ENCODE measurements at regions not wholly inside any gene's neighbourhood (a gene's known extent, or its start where the extent isn't known, plus 50 kb on each side); places are given as distances from the start of the nearest gene placed in this dataset.
"Not testable (repeated sequence)": the region's sequence is repeated elsewhere in the genome, so short reads cannot be mapped to it uniquely, and the experiment has no call there.

DNA sequence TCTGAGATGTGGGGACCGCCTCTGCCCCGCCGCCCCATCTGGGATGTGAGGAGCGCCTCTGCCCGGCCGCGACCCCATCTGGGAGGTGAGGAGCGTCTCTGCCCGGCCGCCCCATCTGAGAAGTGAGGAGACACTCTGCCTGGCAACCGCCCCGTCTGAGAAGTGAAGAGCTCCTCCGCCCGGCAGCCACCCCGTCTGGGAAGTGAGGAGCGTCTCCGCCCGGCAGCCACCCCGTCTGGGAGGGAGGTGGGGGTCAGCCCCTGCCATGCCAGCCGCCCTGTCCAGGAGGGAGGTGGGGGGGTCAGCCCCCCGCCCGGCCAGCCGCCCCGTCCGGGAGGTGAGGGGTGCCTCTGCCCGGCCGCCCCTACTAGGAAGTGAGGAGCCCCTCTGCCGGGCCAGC, 102.2 kb downstream of the ID4 start:
- H3K4me1 Mint-ChIP-seq (ENCODE audit: low read depth); H3K27me3 Mint-ChIP-seq (ENCODE audit: low read depth); H3K27ac Mint-ChIP-seq; H3K36me3 Mint-ChIP-seq (ENCODE audit: low read depth); H3K9me3 Mint-ChIP-seq; H3K4me3 Mint-ChIP-seq: not testable (repeated sequence)

DNA sequence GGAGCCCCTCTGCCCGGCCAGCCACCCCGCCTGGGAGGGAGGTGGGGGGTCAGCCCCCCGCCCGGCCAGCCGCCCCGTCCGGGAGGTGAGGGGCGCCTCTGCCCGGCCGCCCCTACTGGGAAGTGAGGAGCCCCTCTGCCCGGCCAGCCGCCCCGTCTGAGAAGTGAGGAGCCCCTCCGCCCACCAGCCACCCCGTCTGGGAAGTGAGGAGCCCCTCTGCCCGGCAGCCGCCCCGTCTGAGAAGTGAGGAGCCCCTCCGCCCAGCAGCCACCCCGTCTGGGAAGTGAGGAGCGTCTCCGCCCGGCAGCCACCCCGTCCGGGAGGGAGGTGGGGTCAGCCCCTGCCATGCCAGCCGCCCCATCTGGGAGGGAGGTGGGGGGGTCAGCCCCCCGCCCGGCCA, 102.8 kb downstream of the ID4 start:
- H3K9me3 Mint-ChIP-seq; H3K4me1 Mint-ChIP-seq (ENCODE audit: low read depth): not testable (repeated sequence)

DNA sequence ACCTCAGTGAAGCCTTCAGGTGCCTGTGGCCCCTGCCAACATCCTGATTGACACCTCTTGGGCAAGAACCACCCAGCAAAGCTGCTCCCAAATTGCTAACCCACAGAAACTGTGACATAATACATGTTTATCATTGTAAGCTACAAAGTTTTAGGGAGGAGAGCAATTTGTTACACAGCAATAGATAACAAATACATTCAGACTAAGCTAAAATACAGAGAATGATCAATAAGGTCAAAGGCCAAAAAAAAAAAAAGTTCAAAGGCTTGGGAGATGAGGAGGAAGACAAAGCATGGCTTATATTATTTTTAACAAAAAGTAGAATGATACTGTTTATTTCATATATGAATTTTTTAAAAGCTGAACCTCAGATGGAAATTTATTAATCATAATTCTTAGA, 105.9 kb downstream of the ID4 start:
- H3K4me3 Mint-ChIP-seq = no peak overlapping the region
- no peaks in the 10 kb centered on the region for H3K36me3 Mint-ChIP-seq (ENCODE audit: low read depth)
- H3K4me1 Mint-ChIP-seq (ENCODE audit: low read depth) = no peaks in the 10 kb centered on the region
- H3K27ac Mint-ChIP-seq = no peak overlapping the region
- H3K27me3 Mint-ChIP-seq (ENCODE audit: low read depth) = no peaks in the 10 kb centered on the region
- H3K9me3 Mint-ChIP-seq = no peaks in the 10 kb centered on the region

More for the DNA sequence above, 102.8 kb downstream of the ID4 start:
- not testable (repeated sequence) for H3K4me3 Mint-ChIP-seq; H3K27me3 Mint-ChIP-seq (ENCODE audit: low read depth); H3K27ac Mint-ChIP-seq; H3K36me3 Mint-ChIP-seq (ENCODE audit: low read depth)

DNA sequence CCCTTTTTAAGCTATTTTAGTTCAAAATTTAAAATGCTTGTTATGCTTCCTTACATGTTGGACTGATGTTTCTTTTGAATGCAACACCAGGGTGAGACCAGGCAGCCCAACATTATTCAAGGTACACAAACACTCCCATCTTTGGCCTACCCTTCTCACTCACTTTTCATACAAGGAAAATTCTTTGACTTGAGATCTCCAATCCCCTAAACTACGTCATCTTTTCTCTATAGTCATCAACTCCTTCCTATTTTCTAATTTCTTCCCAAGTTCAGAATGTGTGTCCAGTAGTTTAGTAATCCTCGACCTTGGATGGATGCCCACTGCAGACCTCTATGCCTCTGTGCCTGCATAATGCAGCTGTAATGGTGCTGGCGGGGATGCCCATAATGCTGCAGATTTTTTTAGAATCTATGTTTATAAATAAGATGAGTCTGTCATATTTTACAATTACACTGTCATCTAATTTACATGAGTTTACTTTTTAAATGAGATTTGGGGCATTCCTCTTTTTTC, 108.7 kb downstream of the ID4 start:
- Mint-ChIP-seq H3K27me3 (ENCODE audit: low read depth) (no peaks in the 10 kb centered on the region), H3K9me3 (no peaks in the 10 kb centered on the region), H3K27ac (no peak overlapping the region), H3K4me3 (no peak overlapping the region), H3K4me1 (ENCODE audit: low read depth) (no peaks in the 10 kb centered on the region), H3K36me3 (ENCODE audit: low read depth) (no peaks in the 10 kb centered on the region)

DNA sequence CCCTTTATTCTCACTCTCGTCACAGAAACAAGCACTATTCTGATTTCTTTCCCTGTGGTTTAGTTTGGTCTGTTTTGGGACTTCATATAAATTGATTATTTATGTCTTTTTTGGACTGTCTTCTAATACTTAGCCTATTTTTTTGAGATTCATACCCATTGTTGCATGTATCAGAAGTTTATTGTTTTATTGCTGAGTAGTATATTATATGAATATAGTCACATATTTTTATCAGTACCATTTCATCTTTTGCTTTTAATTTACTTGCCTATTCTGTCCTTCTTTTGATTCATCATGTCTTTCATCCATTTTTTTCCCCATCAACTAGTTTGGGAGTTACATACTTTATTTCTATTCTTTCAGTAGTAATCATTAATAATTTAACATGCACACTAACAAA, 112.0 kb downstream of the ID4 start:
- H3K4me1 Mint-ChIP-seq (ENCODE audit: low read depth) = no peaks in the 10 kb centered on the region

DNA sequence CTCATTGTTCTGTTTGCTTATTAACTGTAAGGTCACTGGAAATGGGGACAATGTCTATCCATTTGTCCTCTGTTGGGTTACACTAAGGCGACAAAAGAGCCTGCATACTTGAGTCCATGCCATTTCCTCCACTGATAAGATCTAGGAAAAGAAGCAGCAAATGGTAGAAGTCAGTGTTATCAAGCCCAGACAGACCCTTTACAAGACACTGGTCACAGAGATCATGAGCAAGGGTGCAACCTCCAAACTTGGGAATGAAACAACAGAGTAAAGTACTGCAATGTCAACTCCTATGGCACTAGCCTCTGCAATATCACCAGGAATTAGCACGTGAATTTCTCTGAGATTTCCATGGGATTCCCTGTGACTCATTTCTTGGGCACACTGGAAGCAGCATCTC, 126.9 kb downstream of the ID4 start:
- Mint-ChIP-seq H3K4me3 (no peak overlapping the region), H3K4me1 (ENCODE audit: low read depth) (no peaks in the 10 kb centered on the region), H3K36me3 (ENCODE audit: low read depth) (no peaks in the 10 kb centered on the region), H3K9me3 (peaks cover 2% of the 10 kb centered on the region), H3K27ac (no peak overlapping the region), H3K27me3 (ENCODE audit: low read depth) (no peaks in the 10 kb centered on the region)

More for the DNA sequence above, 112.0 kb downstream of the ID4 start:
- Mint-ChIP-seq H3K27ac (no peak overlapping the region), H3K27me3 (ENCODE audit: low read depth) (no peaks in the 10 kb centered on the region), H3K4me3 (no peak overlapping the region), H3K36me3 (ENCODE audit: low read depth) (no peaks in the 10 kb centered on the region), H3K9me3 (no peaks in the 10 kb centered on the region)

DNA sequence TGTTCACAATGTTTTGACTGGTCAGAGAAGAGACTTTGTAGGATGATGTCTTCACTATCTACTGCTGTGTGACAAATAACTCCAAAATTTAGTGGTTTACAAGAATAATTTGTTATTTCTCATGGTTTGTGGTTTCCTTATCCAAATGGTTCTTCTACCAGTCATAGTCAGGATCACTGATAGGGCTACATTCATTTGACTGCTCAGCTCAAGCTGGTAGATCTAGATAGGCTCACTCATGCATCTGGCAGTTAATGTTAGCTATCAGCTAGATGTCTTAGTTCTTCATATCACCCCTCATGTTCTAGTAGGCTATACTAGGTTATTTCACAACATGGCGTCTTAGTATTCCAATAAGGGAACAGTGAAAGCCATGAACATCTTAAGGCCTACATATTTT, 131.0 kb downstream of the ID4 start:
- no peaks in the 10 kb centered on the region for H3K36me3 Mint-ChIP-seq (ENCODE audit: low read depth)
- no peak overlapping the region for H3K27ac Mint-ChIP-seq
- no peaks in the 10 kb centered on the region for H3K4me1 Mint-ChIP-seq (ENCODE audit: low read depth)
- H3K4me3 Mint-ChIP-seq = no peak overlapping the region
- H3K27me3 Mint-ChIP-seq (ENCODE audit: low read depth) = no peaks in the 10 kb centered on the region
- H3K9me3 Mint-ChIP-seq = peaks cover 2% of the 10 kb centered on the region

DNA sequence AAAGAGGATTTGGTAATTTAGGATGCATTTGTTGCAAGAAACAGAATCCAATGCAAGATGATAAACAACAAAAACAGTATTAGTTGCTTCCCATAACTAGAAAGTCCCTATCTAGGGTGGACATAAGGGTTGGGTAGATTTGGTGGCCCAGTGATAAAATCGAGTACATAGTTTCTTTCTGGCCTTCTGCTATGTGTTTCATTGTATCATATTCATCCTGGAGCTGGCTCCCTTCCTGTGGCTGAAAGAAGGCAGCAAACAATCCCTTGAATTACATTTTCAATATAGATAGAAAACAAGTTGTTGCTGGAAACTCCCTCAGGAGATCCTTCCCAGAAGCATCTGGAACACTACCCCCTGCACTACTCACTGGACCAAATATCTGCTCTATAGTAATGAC, 135.1 kb downstream of the ID4 start:
- no peak overlapping the region for H3K27ac Mint-ChIP-seq
- H3K4me1 Mint-ChIP-seq (ENCODE audit: low read depth) = no peaks in the 10 kb centered on the region
- no peaks in the 10 kb centered on the region for H3K36me3 Mint-ChIP-seq (ENCODE audit: low read depth)
- H3K4me3 Mint-ChIP-seq = no peak overlapping the region
- peaks cover 2% of the 10 kb centered on the region for H3K9me3 Mint-ChIP-seq
- H3K27me3 Mint-ChIP-seq (ENCODE audit: low read depth) = no peaks in the 10 kb centered on the region

DNA sequence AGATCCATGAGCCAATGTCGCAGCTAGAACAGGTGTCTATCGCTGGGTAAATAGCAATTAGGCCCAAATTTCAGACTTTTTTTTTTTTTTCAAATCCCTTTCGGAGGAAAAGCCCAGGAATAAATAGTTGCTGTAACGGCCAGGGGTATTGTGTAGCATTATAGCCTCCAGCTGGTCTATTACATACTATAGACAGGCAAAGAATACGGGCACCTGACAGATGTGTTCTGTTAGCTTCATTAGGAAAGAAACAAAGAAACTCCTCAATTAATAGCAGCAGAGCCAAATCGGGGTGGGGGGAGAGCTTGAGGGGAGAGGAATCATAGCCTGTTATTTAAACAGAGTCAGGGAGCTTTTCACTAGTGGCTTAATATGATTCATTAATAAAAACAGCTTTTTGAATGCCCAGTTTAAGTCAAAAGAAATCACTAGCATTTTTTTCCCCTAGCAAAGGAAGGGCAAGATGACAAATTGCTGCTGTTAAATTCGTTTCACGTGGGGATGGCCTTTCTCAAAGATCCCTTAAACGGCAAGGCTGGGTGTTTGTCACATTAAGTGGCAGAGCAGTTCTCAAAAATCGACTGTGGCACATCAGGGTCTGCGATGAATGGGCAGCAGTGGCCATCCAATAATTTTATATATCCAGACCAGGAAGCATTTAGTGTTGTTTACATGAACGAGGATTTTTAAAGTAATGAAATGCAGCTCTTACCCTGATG, 139.4 kb downstream of the ID4 start:
- no peaks in the 10 kb centered on the region for H3K36me3 Mint-ChIP-seq (ENCODE audit: low read depth)
- no peak overlapping the region for H3K27ac Mint-ChIP-seq
- no peaks in the 10 kb centered on the region for H3K9me3 Mint-ChIP-seq
- no peaks in the 10 kb centered on the region for H3K4me1 Mint-ChIP-seq (ENCODE audit: low read depth)
- H3K4me3 Mint-ChIP-seq = no peak overlapping the region
- no peaks in the 10 kb centered on the region for H3K27me3 Mint-ChIP-seq (ENCODE audit: low read depth)

DNA sequence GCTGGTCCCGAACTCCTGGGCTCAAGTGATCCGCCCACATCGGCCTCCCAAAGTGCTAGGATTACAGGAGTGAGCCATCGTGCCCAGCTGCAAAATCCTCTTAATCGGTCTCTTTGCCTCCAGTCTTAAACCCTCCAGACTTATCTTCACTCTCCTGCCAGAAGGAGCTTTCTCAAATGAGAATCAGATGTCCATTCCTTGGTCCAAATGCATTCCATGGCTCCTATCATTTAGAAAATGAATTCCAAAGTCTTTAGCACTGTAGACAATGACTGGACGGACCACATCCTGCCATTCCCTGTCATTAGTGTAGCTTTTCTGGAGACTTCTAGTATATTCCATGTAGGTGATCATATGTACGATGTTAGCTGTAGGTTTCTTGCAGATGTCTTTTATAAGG, 141.9 kb downstream of the ID4 start:
- Mint-ChIP-seq H3K4me3 (no peak overlapping the region), H3K27ac (no peak overlapping the region), H3K36me3 (ENCODE audit: low read depth) (no peaks in the 10 kb centered on the region), H3K4me1 (ENCODE audit: low read depth) (no peaks in the 10 kb centered on the region), H3K9me3 (no peaks in the 10 kb centered on the region), H3K27me3 (ENCODE audit: low read depth) (no peaks in the 10 kb centered on the region)

DNA sequence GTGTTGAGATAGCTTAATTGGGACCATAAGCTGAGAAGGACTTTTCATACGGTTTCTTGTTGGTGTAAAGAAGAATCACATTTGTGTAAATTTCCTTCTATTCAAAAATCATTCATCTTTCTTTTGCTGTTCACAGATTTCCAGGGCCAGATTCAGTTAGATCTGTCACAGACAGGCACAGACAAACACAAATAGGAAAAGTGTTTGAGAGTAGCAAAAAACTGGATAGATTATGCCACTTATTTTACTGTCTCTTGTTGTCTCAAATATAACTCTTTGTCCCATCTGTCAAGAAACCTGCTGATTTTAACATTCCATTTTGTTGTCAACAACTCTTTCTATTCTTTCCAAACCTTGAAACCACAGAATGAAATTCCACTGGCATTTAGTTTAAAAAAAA, 142.8 kb downstream of the ID4 start:
- Mint-ChIP-seq H3K9me3 (no peaks in the 10 kb centered on the region), H3K27ac (no peak overlapping the region), H3K36me3 (ENCODE audit: low read depth) (no peaks in the 10 kb centered on the region), H3K4me3 (no peak overlapping the region), H3K27me3 (ENCODE audit: low read depth) (no peaks in the 10 kb centered on the region), H3K4me1 (ENCODE audit: low read depth) (no peaks in the 10 kb centered on the region)

DNA sequence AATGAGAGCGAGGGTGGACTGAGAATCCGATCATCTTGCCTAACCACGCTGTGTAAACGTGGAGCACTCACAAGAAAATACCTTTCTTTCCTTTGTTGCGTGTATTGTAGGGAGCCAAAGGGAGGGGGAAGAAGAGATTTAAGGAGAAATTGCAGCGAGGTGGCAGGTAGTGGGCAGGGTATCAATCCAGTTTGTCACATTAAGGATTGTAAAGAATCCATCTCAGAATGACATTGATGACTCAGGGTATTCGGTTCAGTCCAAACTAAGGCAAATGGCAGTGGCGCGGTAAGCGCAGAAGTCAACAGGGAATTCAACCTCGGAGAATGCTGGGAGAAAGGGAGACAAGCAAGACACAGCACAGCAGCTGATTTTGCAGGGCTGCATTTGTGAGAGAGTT, 146.2 kb downstream of the ID4 start:
- Mint-ChIP-seq H3K9me3 (no peaks in the 10 kb centered on the region), H3K27ac (no peak overlapping the region), H3K4me1 (ENCODE audit: low read depth) (no peaks in the 10 kb centered on the region), H3K27me3 (ENCODE audit: low read depth) (no peaks in the 10 kb centered on the region), H3K4me3 (no peak overlapping the region), H3K36me3 (ENCODE audit: low read depth) (no peaks in the 10 kb centered on the region)

DNA sequence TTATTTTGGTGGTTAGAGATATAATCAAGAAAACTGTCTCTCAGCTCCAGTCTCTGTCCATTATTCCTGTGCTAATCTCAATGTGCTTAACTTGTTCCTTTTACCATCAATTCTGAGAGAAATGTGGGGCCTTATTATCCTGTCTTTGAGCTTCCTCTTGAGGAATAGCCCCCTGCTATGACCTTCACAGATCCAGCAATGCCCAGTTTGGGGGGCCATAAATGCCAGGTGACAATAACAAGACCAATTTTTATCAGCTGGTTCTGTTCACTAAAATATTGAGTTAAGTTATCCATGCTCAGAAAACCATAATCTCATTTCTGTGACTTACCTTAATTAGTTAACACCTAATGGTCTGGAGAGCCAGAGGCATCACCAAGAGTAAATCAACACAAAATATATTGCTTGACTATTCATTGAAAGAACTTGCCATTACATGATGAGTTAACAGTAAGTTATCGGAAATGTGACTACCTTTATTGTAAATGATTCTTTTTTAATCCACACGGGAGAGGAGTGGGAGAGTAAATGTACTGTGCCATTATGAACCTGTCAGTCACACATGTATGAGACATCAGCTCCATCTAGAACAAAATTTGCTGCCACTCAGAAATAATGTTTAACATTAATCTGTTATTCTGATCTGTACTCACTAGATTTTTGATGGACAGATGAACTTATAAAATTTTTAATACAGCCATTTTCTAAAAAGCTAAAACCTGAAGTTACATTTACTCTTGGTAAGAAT, 149.7 kb downstream of the ID4 start:
- H3K27me3 Mint-ChIP-seq (ENCODE audit: low read depth) = no peaks in the 10 kb centered on the region
- no peaks in the 10 kb centered on the region for H3K36me3 Mint-ChIP-seq (ENCODE audit: low read depth)
- no peaks in the 10 kb centered on the region for H3K9me3 Mint-ChIP-seq

DNA sequence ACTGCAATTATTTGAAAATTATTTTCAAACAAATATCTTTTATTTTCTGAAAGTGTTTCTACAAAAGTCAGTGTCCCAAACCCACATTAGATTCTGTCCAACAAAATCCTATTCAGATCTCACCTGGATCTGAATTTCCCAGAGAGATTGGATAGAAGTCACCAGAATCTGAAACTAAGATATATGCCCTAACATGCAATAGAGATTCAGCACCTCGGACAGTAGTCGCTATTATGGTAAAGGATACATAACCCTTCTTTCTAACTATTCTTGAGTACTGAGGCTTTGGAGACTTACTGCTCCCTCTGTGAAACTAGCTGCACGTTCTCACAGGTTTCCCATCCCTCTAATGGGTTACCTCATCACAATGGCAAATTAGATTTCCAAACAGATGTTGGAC, 151.4 kb downstream of the ID4 start:
- no peak overlapping the region for H3K4me3 Mint-ChIP-seq

More for the DNA sequence above, 149.7 kb downstream of the ID4 start:
- no peak overlapping the region for H3K4me3 Mint-ChIP-seq
- H3K4me1 Mint-ChIP-seq (ENCODE audit: low read depth) = no peaks in the 10 kb centered on the region
- H3K27ac Mint-ChIP-seq = no peak overlapping the region

DNA sequence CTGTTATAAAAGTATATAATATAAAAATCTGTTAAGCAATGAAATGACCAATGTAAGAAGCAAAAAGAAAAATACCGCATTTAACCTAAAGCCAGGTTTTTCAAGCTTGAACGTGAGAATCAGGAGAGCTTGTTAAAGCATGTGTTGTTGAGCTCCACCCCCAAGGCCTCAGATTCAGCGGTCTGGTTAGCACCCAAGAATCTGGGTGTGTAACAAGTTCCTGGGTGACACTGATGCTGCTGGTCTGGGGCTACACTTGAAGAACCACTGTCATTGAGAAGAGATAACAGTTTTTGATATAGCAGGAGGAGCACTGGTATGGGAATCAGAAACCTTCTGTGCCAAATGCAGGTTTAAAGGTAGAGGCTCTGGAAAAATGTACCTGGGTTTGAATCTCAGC, 154.0 kb downstream of the ID4 start:
- Mint-ChIP-seq H3K9me3 (no peaks in the 10 kb centered on the region), H3K27me3 (ENCODE audit: low read depth) (no peaks in the 10 kb centered on the region), H3K27ac (no peak overlapping the region), H3K4me1 (ENCODE audit: low read depth) (no peaks in the 10 kb centered on the region), H3K36me3 (ENCODE audit: low read depth) (no peaks in the 10 kb centered on the region), H3K4me3 (no peak overlapping the region)

More for the DNA sequence above, 151.4 kb downstream of the ID4 start:
- H3K36me3 Mint-ChIP-seq (ENCODE audit: low read depth) = no peaks in the 10 kb centered on the region
- no peak overlapping the region for H3K27ac Mint-ChIP-seq
- no peaks in the 10 kb centered on the region for H3K27me3 Mint-ChIP-seq (ENCODE audit: low read depth)
- H3K9me3 Mint-ChIP-seq = no peaks in the 10 kb centered on the region
- H3K4me1 Mint-ChIP-seq (ENCODE audit: low read depth) = no peaks in the 10 kb centered on the region
